HG02642 (cell line): ENCODE measurements at regions not wholly inside any gene's neighbourhood (a gene's known extent, or its start where the extent isn't known, plus 50 kb on each side); places are given as distances from the start of the nearest gene placed in this dataset.
A peak's percentile ranks its signal among the peaks of the same experiment; 100 is the strongest.
"Not testable (repeated sequence)": the region's sequence is repeated elsewhere in the genome, so short reads cannot be mapped to it uniquely, and the experiment has no call there.

Source experiments
- ATAC-seq: cut with Tn5 transposase; IDR thresholded peaks from one replicate; pipeline ENCODE4 v1.9.1; 2021; ENCODE audit warnings: mild to moderate bottlenecking; ENCODE audit not compliant: unreplicated experiment, poor library complexity

GRCh38 chr9:41646246-41646645 lies 457.1 kb upstream of the ZNG1F start:
- ATAC-seq: not testable (repeated sequence)

- peak; percentile 100 for ATAC-seq
Measured at GRCh38 chr9:41643571-41644279, 454.6 kb upstream of the ZNG1F start.

DNA sequence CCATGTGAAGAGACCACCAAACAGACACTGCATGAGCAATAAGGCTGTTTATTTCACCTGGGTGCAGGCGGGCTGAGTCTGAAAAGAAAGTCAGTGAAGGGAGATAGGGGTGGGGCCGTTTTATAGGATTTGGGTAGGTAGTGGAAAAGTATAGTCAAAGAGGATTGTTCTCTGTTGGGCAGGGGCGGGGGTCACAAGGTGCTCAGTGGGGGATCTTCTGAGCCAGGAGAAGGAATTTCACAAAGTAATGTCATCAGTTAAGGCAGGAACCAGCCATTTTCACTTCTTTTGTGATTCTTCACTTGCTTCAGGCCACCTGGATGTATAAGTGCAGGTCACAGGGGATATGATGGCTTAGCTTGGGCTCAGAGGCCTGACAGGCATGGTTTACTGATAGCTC lies 444.6 kb upstream of the ZNG1F start:
- not testable (repeated sequence) for ATAC-seq

- ATAC-seq: not testable (repeated sequence)
Measured at GRCh38 chr9:41623666-41624065, 434.5 kb upstream of the ZNG1F start.

- ATAC-seq: not testable (repeated sequence)
Measured at GRCh38 chr9:41619254-41619653, 430.1 kb upstream of the ZNG1F start.

- not testable (repeated sequence) for ATAC-seq
Measured at GRCh38 chr9:41606961-41607547, 417.9 kb upstream of the ZNG1F start.

- not testable (repeated sequence) for ATAC-seq
Measured at GRCh38 chr9:41565572-41565971, 376.5 kb upstream of the ZNG1F start.
